ENCODE measurements at regions not wholly inside any gene's neighbourhood (a gene's known extent, or its start where the extent isn't known, plus 50 kb on each side); places are given as distances from the start of the nearest gene placed in this dataset.
A peak's percentile ranks its signal among the peaks of the same experiment; 100 is the strongest.

DNA sequence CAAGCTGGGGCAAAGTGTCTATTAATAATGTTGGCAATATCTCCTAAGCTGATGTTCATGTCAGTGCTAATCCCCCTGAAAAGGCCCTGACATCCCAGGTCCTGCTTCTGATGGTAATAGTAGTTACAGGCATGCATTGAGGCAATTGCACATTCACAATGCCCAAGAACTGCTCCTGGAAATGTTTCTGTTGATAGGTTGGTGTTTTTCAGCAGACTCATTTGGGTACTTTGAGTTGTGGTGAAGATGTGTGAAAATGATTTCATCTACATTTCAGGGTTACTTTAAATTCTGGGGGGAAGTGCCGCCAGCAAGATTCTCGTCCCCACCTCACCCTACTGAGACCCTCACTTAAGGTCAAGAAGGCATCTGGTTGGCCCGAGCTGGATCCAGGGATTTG is 92.9 kb downstream of the BBS10 start:
- ChIA-PET CTCF (no interaction called here), POLR2A (ENCODE audit: unreplicated experiment) (no interaction called here)
- no peak overlapping the region for H2BK120ac ChIP-seq (ENCODE audit: low read depth, low read length)
- H4K5ac ChIP-seq (ENCODE audit: low read depth, low read length), result no peak overlapping the region
- no peak overlapping the region for H3K27ac ChIP-seq (ENCODE audit: insufficient read depth, low read length)
- H3K14ac ChIP-seq (replicated peaks; ENCODE audit: low read depth, low read length), result no peak overlapping the region
- no peak overlapping the region for H3K56ac ChIP-seq (ENCODE audit: extremely low read depth, insufficient read depth, low read length)
- peaks cover 2 to 3% of the 10 kb centered on the region in 2 experiments; a peak in 1 of 4 replicates for H3K79me1 ChIP-seq (ENCODE audit: low read depth in 1 of 2, low read length in 2 of 2)
- H3K9ac ChIP-seq (ENCODE audit: low read depth, low read length), result no peak overlapping the region
- DNase-seq (no peak), ATAC-seq (ENCODE audit: low read depth) (no peak)
- no peaks in the 10 kb centered on the region for H3K9me3 ChIP-seq (ENCODE audit: control insufficient read depth, insufficient read depth, low read length)
- no peak overlapping the region for H2AK5ac ChIP-seq (ENCODE audit: low read depth, low read length)
- dilution Hi-C loops (cut with HindIII; ENCODE audit: low sequenced_read_pairs, unreplicated experiment), result no loop called here
- no peak overlapping the region for H3K4me2 ChIP-seq (ENCODE audit: low read depth, low read length)
- H3K4ac ChIP-seq (ENCODE audit: low read depth, low read length), result no peak overlapping the region
- H2BK5ac ChIP-seq (ENCODE audit: low read depth, low read length, poor library complexity, severe bottlenecking), result no peak overlapping the region
- H4K91ac ChIP-seq (ENCODE audit: insufficient read depth, low read depth, low read length), result 0 out of 2 replicates have a peak overlapping the region, but pooled peaks have one; percentile 21
- H4K8ac ChIP-seq (ENCODE audit: low read depth in 2 of 2, low read length in 2 of 2), result no peak overlapping the region
- H3K36me3 ChIP-seq (ENCODE audit: control insufficient read depth, insufficient read depth, low read length), result no peaks in the 10 kb centered on the region
- H3K9me1 ChIP-seq (ENCODE audit: insufficient read depth, low read length), result peaks cover 11% of the 10 kb centered on the region
- in situ Hi-C loops (cut with MboI; ENCODE audit: low sequenced_read_pairs), result no loop called here
- intact Hi-C loops (cut with micrococcal nuclease), result no loop called here
- no CpG with 5 or more reads among the region's 3 CpGs for WGBS, 2 experiments (ENCODE audit: extremely low coverage in 2 of 2, insufficient read length in 1 of 2)
- no peak overlapping the region for H3K4me3 ChIP-seq (ENCODE audit: insufficient read depth, low read depth, low read length)
- no peak overlapping the region; the same call in 1 of the 2 replicates for H2BK20ac ChIP-seq (ENCODE audit: low read depth, low read length)
- no peak overlapping the region for H3K18ac ChIP-seq (ENCODE audit: low read depth, low read length)
- H3K27me3 ChIP-seq (ENCODE audit: control insufficient read depth, insufficient read depth, low read length), result no peaks in the 10 kb centered on the region
- no peak overlapping the region for H2AK9ac ChIP-seq (replicated peaks; ENCODE audit: low read depth, low read length, poor library complexity)
- BruUV-seq (replicated peaks), result no TSS peak
- H3K23ac ChIP-seq (ENCODE audit: low read depth, low read length), result no peak overlapping the region
- 0 out of 3 replicates have a peak overlapping the region, but pooled peaks have one; percentile 11 for H2BK15ac ChIP-seq (ENCODE audit: low read depth, low read length)
- no peaks in the 10 kb centered on the region for H4K20me1 ChIP-seq (ENCODE audit: insufficient read depth, low read length)
- TF ChIP-seq RFX5 (IDR thresholded peaks at IDR 0.05; ENCODE audit: low read depth, low read length), result no peak
- no peak for TF ChIP-seq MXI1 (IDR thresholded peaks at IDR 0.05; ENCODE audit: borderline replicate concordance, low read depth, low read length)
- no peak for TF ChIP-seq POLR2A (IDR thresholded peaks at IDR 0.05; ENCODE audit: low read depth, low read length)
- no peak for TF ChIP-seq RCOR1 (IDR thresholded peaks at IDR 0.05; ENCODE audit: insufficient replicate concordance, low read length)
- no peak for TF ChIP-seq USF2 (IDR thresholded peaks at IDR 0.05; ENCODE audit: low read depth, low read length)
- TF ChIP-seq CHD1 (IDR thresholded peaks at IDR 0.05; ENCODE audit: low read depth, low read length), result no peak
- no peak for TF ChIP-seq MAFK (IDR thresholded peaks at IDR 0.05; ENCODE audit: low read depth, low read length)
- no peak for TF ChIP-seq CEBPB (IDR thresholded peaks at IDR 0.05; ENCODE audit: low read depth, low read length)
- TF ChIP-seq, protein P1, sequence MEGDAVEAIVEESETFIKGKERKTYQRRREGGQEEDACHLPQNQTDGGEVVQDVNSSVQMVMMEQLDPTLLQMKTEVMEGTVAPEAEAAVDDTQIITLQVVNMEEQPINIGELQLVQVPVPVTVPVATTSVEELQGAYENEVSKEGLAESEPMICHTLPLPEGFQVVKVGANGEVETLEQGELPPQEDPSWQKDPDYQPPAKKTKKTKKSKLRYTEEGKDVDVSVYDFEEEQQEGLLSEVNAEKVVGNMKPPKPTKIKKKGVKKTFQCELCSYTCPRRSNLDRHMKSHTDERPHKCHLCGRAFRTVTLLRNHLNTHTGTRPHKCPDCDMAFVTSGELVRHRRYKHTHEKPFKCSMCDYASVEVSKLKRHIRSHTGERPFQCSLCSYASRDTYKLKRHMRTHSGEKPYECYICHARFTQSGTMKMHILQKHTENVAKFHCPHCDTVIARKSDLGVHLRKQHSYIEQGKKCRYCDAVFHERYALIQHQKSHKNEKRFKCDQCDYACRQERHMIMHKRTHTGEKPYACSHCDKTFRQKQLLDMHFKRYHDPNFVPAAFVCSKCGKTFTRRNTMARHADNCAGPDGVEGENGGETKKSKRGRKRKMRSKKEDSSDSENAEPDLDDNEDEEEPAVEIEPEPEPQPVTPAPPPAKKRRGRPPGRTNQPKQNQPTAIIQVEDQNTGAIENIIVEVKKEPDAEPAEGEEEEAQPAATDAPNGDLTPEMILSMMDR (conservative IDR thresholded peaks at IDR 0.05; ENCODE audit: low read depth, low read length), result no peak
- TF ChIP-seq BHLHE40 (IDR thresholded peaks at IDR 0.05; ENCODE audit: low read depth, low read length), result no peak
- TF ChIP-seq NFE2L2 (IDR thresholded peaks at IDR 0.05; ENCODE audit: low read depth, low read length), result no peak
- no peak for TF ChIP-seq RAD21 (IDR thresholded peaks at IDR 0.05; ENCODE audit: low read length)
- H3K4me1 ChIP-seq (ENCODE audit: control insufficient read depth, insufficient read depth, low read length), result peaks cover 12% of the 10 kb centered on the region
- no peak overlapping the region for H2AFZ ChIP-seq (replicated peaks; ENCODE audit: low read length, poor library complexity)
